ENCODE measurements at regions not wholly inside any gene's neighbourhood (a gene's known extent, or its start where the extent isn't known, plus 50 kb on each side); places are given as distances from the start of the nearest gene placed in this dataset.

GRCh38 chr21:38741950-38742256 lies 63.8 kb upstream of the ETS2 start:
- no peak for DNase-seq (ENCODE audit: low spot score)

- DNase-seq (ENCODE audit: low spot score): no peak
Measured at GRCh38 chr21:38742580-38743260, 63.0 kb upstream of the ETS2 start.

DNA sequence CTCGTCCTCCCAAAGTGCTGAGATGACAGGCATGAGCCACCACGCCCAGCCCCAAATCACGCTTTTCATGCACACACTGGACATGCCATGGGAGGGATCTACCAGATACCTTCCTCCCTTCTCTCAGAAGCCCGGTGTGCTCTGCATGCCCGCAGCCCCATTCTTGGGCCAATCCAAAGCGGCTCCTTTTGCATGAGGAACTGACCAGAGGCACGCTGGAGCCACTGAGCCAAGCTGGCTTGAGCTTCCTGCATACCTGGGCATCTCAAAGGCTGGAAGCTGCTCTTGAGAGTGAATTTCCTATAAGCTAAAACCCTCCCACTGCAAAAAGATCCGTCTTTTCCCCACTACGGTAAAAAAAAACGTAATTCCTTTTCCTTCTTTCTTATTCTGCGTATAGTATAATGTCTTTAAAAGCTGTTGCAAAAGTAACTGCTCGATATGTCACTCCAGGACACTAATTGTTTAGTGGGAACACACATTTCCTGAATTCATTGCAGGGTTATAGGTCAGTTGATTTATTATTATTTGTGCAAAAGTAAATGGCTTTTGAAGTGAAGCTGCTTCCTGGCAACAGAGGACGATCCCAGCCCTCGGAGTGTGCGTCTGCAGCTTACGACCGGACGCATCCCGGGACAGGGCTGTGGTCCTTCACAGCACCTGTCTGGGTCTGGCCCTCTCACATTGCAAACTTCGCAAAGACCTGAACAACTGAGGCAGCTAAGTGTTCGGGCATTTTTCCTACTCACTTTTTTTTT lies 61.8 kb upstream of the ETS2 start:
- DNase-seq (ENCODE audit: low spot score): no peak

DNA sequence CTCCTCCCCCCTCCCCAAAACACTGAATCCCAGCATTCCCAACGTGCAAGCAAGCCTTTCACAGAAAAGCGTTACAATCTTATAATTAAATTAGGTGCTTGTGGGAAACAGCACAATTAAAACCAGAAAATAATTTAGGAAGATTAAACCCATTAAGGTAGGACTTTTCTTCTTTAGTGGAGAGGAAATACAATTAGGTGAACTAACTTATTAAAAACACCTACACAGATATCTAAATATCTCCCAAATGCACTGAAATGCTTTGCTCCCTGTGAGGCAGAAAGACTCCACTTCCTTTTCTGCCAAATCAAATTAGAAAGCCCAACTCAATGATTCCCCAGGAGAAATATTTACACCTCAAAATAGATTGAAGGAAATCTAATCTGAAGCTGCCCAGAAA lies 60.9 kb upstream of the ETS2 start:
- no peak for DNase-seq (ENCODE audit: low spot score)

DNA sequence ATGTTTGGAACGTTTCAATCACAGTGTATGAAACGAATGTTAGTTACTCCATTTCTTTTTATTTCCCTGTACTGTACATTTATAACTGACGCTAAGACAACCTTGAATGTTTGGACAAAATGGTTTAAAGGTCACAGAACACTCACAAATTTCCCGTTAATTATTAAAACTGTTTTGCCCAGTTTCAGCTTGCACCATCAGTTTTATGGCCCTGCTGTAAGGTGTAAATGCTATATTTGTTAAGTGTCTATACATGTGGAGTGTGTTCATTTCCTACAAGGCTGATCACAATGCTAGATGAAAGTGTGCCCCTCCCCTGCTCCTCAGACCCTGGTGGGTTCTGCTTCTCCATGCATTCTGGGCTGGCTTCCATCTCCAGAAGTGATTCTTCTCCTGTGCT lies 57.9 kb upstream of the ETS2 start:
- DNase-seq (ENCODE audit: low spot score): no peak

DNA sequence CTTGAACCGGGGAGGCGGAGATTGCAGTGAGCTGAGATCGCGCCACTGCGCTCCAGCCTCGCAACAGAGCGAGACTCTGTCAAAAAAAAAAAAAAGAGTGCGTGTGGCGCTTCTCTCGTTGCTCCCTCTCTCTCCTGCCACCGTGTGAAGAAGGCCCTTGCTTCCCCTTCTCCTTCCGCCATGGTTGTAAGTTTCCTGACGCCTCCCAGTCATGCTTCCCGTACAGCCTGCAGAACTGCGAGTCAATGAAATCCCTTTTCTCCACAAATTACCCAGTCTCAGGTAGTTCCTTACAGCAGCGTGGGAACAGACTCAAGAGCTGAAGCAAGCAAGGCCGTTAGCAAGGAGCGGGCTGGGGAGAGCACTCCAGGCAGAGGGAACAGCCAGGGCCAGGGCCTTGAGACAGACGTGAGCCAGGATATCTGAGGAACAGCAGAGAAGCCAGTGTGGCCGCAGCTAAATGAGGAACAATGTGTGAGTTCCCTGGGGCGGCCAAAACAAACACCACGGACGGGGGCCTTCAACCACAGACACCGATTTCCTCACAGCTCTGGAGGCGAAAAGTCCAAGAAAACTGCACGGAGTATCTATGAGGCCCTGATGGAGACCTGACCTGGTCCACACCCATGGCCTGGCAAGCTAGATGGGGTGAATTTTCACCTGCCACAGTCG lies 54.2 kb upstream of the ETS2 start:
- no peak for DNase-seq (ENCODE audit: low spot score)

DNA sequence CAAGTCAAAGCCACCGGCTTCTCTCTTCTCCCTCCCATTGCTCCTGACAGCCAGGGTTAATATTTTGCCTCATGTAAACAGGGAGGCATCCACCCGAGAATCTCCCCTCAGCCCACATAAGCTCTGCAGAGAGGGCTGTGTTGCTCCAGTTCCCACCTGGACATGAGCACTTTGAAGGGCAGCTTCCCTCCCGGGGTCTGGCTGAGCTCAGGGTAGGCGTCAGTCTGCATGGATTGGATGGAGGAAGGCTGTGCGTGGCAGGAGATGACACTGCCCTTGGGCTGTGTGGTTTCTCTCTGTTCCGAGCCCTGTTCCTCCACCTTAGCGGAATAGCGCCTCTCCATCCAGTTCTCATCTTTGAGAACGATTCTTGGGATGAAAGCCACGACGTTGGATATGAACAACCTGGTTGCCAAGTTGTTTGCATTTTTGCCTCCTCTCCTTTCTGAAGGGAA lies 53.7 kb upstream of the ETS2 start:
- DNase-seq (ENCODE audit: low spot score): no peak

- DNase-seq (ENCODE audit: low spot score): no peak
Measured at GRCh38 chr21:38753114-38753513, 52.6 kb upstream of the ETS2 start.

DNA sequence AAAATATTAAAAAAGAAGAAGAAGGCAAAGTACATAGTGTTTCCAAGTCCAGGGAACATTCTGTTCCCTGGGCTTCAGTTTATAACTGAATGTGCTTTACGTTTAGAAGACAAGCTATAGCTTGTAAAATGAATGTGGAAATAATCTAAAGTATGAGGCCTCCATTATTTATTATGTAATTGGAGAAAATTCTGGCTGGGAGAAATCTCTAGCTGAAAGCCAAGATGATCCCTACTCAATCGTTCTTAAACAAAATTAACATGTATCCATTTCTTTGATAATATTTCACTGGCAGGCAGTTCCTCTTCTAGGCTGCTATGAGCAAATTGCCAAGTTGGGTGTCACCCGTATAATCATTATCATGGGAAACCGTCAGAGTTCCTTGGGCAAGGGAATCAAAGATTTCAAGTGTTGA lies 52.2 kb upstream of the ETS2 start:
- DNase-seq (ENCODE audit: low spot score): no peak
